CD4-positive, alpha-beta memory T cell (primary cell): ENCODE measurements at regions not wholly inside any gene's neighbourhood (a gene's known extent, or its start where the extent isn't known, plus 50 kb on each side); places are given as distances from the start of the nearest gene placed in this dataset.
"Not testable (repeated sequence)": the region's sequence is repeated elsewhere in the genome, so short reads cannot be mapped to it uniquely, and the experiment has no call there.

Source experiments
- CTCF ChIA-PET: fragments of 350-600 bp; sonication (Branson Sonifier 250); formaldehyde crosslinking; loops from one replicate; lab custom pipeline; 2021; ENCODE audit warnings: inconsistent platforms; ENCODE audit not compliant: partially characterized antibody; lab: Charles Lee
- POLR2A ChIA-PET: fragments of 350-600 bp; sonication (Branson Sonifier 250); formaldehyde crosslinking; loops from one replicate; lab custom pipeline; 2021; ENCODE audit not compliant: partially characterized antibody; lab: Charles Lee
- DNase-seq, 5 donors: peaks; one replicate each; pipeline versions ENCODE4 v3.0.0 to v3.0.0-alpha.2; 2020 to 2022; ENCODE audit warnings: mixed read lengths in 1 of 5
- H3K27ac ChIP-seq: one replicate; pipeline ENCODE4 v1.7.0; 2013; ENCODE audit warnings: low read depth, low read length
- H3K27me3 ChIP-seq: 2 replicates; pipeline ENCODE4 v1.7.0; 2013; ENCODE audit warnings: mild to moderate bottlenecking, low read length, moderate library complexity; ENCODE audit not compliant: insufficient read depth
- H3K36me3 ChIP-seq: 2 replicates; pipeline ENCODE4 v1.7.0; 2013; ENCODE audit warnings: mild to moderate bottlenecking, low read length, moderate library complexity; ENCODE audit not compliant: insufficient read depth
- H3K4me1 ChIP-seq: 2 replicates; pipeline ENCODE4 v1.7.0; 2013; ENCODE audit warnings: mild to moderate bottlenecking, low read length, moderate library complexity; ENCODE audit not compliant: insufficient read depth
- H3K4me3 ChIP-seq, 2 donors: one replicate each; pipeline ENCODE4 v1.7.0; 2013; ENCODE audit warnings: low read length in 2 of 2, mild to moderate bottlenecking in 1 of 2
- H3K9me3 ChIP-seq, 2 donors: one replicate each; pipeline ENCODE4 v1.7.0; 2013; ENCODE audit warnings: low read length in 2 of 2, control low read depth in 1 of 2; ENCODE audit not compliant: control insufficient read depth in 1 of 2
- H3K27ac Mint-ChIP-seq, 7 donors: one replicate each; pipeline ENCODE4 v1.8.0; 2020 to 2021; ENCODE audit warnings: mixed read lengths in 7 of 7, mild to moderate bottlenecking in 6 of 7, inconsistent platforms in 3 of 7, moderate library complexity in 3 of 7
- H3K27me3 Mint-ChIP-seq, 2 donors: one replicate each; pipeline ENCODE4 v1.8.0; 2020 to 2021; ENCODE audit warnings: mixed read lengths in 2 of 2
- H3K36me3 Mint-ChIP-seq, 2 donors: one replicate each; pipeline ENCODE4 v1.8.0; 2020 to 2021; ENCODE audit warnings: mixed read lengths in 2 of 2, inconsistent platforms in 1 of 2, mild to moderate bottlenecking in 1 of 2
- H3K4me1 Mint-ChIP-seq, 4 donors: one replicate each; pipeline ENCODE4 v1.8.0; 2020 to 2021; ENCODE audit warnings: mixed read lengths in 4 of 4, mild to moderate bottlenecking in 1 of 4
- H3K4me3 Mint-ChIP-seq, 8 donors: one replicate each; pipeline ENCODE4 v1.8.0; 2020 to 2021; ENCODE audit warnings: mixed read lengths in 8 of 8, mild to moderate bottlenecking in 7 of 8, moderate library complexity in 6 of 8, inconsistent platforms in 3 of 8
- H3K9me3 Mint-ChIP-seq, 8 donors: one replicate each; pipeline ENCODE4 v1.8.0; 2020 to 2021; ENCODE audit warnings: mixed read lengths in 8 of 8, mild to moderate bottlenecking in 5 of 8, inconsistent platforms in 3 of 8, moderate library complexity in 1 of 8
- intact Hi-C: fragments of 100-400 bp; cut with micrococcal nuclease; formaldehyde crosslinking; loops from one replicate; pipeline ENCODE4 v1.15.1; 2023

GRCh38 chr6:4725136-4725760 lies 51.0 kb upstream of the CDYL start:
- H3K27me3 ChIP-seq, H3K4me1 ChIP-seq, H3K27ac Mint-ChIP-seq, H3K4me1 Mint-ChIP-seq, H3K36me3 ChIP-seq, H3K4me3 Mint-ChIP-seq, intact Hi-C loops, H3K9me3 ChIP-seq, DNase-seq, CTCF ChIA-PET, H3K36me3 Mint-ChIP-seq, POLR2A ChIA-PET, H3K9me3 Mint-ChIP-seq, H3K27ac ChIP-seq, H3K4me3 ChIP-seq: not testable (repeated sequence)
- peaks cover 8 to 12% of the 10 kb centered on the region in 2 donors for H3K27me3 Mint-ChIP-seq

- H3K4me1 Mint-ChIP-seq, H3K36me3 ChIP-seq, H3K27me3 ChIP-seq, DNase-seq, H3K4me3 Mint-ChIP-seq, CTCF ChIA-PET, H3K9me3 Mint-ChIP-seq, H3K4me1 ChIP-seq, POLR2A ChIA-PET, H3K4me3 ChIP-seq, intact Hi-C loops, H3K36me3 Mint-ChIP-seq, H3K9me3 ChIP-seq, H3K27ac Mint-ChIP-seq, H3K27ac ChIP-seq: not testable (repeated sequence)
- peaks cover 11 to 12% of the 10 kb centered on the region in 2 donors for H3K27me3 Mint-ChIP-seq
Measured at GRCh38 chr6:4724727-4725126, 51.5 kb upstream of the CDYL start.

- H3K4me3 ChIP-seq = no peak overlapping the region
- no peaks in the 10 kb centered on the region for H3K36me3 ChIP-seq
- Mint-ChIP-seq H3K36me3 (no peaks in the 10 kb centered on the region), H3K4me1 (peaks cover 0 to 5% (median 2%) of the 10 kb centered on the region in 4 donors), H3K4me3 (no peak overlapping the region), H3K27ac (no peak overlapping the region), H3K9me3 (no peaks in the 10 kb centered on the region), H3K27me3 (peaks cover 3 to 11% of the 10 kb centered on the region in 2 donors)
- intact Hi-C loops = no loop called here
- no peaks in the 10 kb centered on the region for H3K4me1 ChIP-seq
- ChIA-PET POLR2A (no interaction called here), CTCF (no interaction called here)
- H3K9me3 ChIP-seq = no peaks in the 10 kb centered on the region
- H3K27me3 ChIP-seq = no peaks in the 10 kb centered on the region
- no peak for DNase-seq
- H3K27ac ChIP-seq = no peak overlapping the region
Measured at GRCh38 chr6:4723383-4723782, 52.8 kb upstream of the CDYL start.

DNA sequence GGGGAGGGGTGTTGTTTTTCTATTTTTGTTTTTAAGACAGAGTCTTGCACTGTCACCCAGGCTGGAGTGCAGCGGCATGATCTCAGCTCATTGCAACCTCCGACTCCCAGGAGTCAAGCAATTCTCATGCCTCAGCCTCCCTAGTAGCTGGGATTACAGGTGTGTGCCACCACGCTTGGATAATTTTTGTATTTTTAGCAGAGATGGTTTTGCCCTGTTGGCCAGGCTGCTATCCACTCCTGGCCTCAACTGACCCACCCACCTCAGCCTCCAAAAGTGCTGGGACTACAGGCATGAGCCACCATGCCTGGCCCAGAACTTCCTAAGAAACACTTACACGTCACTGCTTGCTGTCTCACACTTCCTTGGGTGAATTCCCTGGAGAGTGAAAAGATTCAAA lies 54.8 kb upstream of the CDYL start:
- H3K9me3 Mint-ChIP-seq, H3K4me1 ChIP-seq, CTCF ChIA-PET, H3K36me3 ChIP-seq, H3K27ac ChIP-seq, H3K9me3 ChIP-seq, H3K27me3 Mint-ChIP-seq, intact Hi-C loops, H3K36me3 Mint-ChIP-seq, H3K4me1 Mint-ChIP-seq, POLR2A ChIA-PET, H3K4me3 Mint-ChIP-seq, H3K27me3 ChIP-seq, H3K27ac Mint-ChIP-seq, DNase-seq, H3K4me3 ChIP-seq: not testable (repeated sequence)

- Mint-ChIP-seq H3K27me3 (peaks cover 3 to 7% of the 10 kb centered on the region in 2 donors), H3K4me3 (no peak overlapping the region), H3K9me3 (no peaks in the 10 kb centered on the region), H3K36me3 (no peaks in the 10 kb centered on the region), H3K27ac (no peak overlapping the region), H3K4me1 (peaks cover 0 to 2% (median 0%) of the 10 kb centered on the region in 4 donors)
- H3K27me3 ChIP-seq = no peaks in the 10 kb centered on the region
- H3K36me3 ChIP-seq = no peaks in the 10 kb centered on the region
- intact Hi-C loops = no loop called here
- no peak for DNase-seq
- H3K9me3 ChIP-seq = no peaks in the 10 kb centered on the region
- CTCF ChIA-PET = no interaction called here
- POLR2A ChIA-PET = no interaction called here
- H3K4me1 ChIP-seq = no peaks in the 10 kb centered on the region
- H3K4me3 ChIP-seq = no peak overlapping the region
- no peak overlapping the region for H3K27ac ChIP-seq
Measured at GRCh38 chr6:4719491-4719890, 56.7 kb upstream of the CDYL start.

- Histone ChIP-seq H3K27ac (no peak overlapping the region), H3K36me3 (no peaks in the 10 kb centered on the region), H3K9me3 (no peaks in the 10 kb centered on the region), H3K4me3 (no peak overlapping the region), H3K4me1 (no peaks in the 10 kb centered on the region), H3K27me3 (no peaks in the 10 kb centered on the region)
- intact Hi-C loops = no loop called here
- ChIA-PET CTCF (no interaction called here), POLR2A (no interaction called here)
- H3K4me1 Mint-ChIP-seq = peaks cover 0 to 2% (median 0%) of the 10 kb centered on the region in 4 donors
- H3K4me3 Mint-ChIP-seq = no peak overlapping the region
- peaks cover 2 to 4% of the 10 kb centered on the region in 2 donors for H3K27me3 Mint-ChIP-seq
- no peak for DNase-seq
- H3K27ac Mint-ChIP-seq = no peak overlapping the region
- H3K9me3 Mint-ChIP-seq = no peaks in the 10 kb centered on the region
- no peaks in the 10 kb centered on the region for H3K36me3 Mint-ChIP-seq
Measured at GRCh38 chr6:4717856-4718255, 58.3 kb upstream of the CDYL start.

DNA sequence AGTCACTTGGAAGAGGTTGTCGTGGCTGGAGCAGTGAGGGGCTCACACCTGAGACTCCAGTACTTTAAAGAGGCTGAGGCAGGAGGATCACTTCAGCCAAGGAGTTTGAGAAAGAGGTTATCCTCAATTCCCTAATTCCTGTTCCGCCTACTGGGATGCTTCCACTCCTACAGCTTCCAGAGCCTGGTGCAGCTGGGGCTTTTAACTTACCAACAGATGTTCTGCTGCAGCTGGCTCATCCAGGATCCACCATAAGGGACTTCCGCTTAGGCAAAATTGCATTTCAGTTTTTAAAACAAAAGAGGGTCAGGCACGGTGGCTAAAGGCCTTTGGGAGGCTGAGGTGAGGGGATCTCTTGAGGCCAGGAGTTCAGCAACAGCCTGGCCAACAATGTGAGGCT lies 59.1 kb upstream of the CDYL start:
- no peak for DNase-seq
- ChIA-PET CTCF (no interaction called here), POLR2A (no interaction called here)
- H3K36me3 ChIP-seq = no peaks in the 10 kb centered on the region
- H3K27ac ChIP-seq = no peak overlapping the region
- Mint-ChIP-seq H3K27ac (no peak overlapping the region), H3K4me3 (no peak overlapping the region), H3K9me3 (no peaks in the 10 kb centered on the region), H3K4me1 (peaks cover 0 to 2% (median 0%) of the 10 kb centered on the region in 4 donors), H3K36me3 (no peaks in the 10 kb centered on the region), H3K27me3 (peaks cover 2 to 4% of the 10 kb centered on the region in 2 donors)
- intact Hi-C loops = no loop called here
- no peaks in the 10 kb centered on the region for H3K4me1 ChIP-seq
- no peaks in the 10 kb centered on the region for H3K9me3 ChIP-seq
- H3K27me3 ChIP-seq = no peaks in the 10 kb centered on the region
- no peak overlapping the region for H3K4me3 ChIP-seq
